GM12891 (cell line): ENCODE measurements at regions not wholly inside any gene's neighbourhood (a gene's known extent, or its start where the extent isn't known, plus 50 kb on each side); places are given as distances from the start of the nearest gene placed in this dataset.

Source experiments
- POLR2A ChIP-seq: IDR thresholded peaks from 2 replicates; pipeline ENCODE4 v1.6.1; 2011; ENCODE audit warnings: low read depth, low read length, control low read depth
- TAF1 ChIP-seq: IDR thresholded peaks from 2 replicates; pipeline ENCODE4 v1.6.1; 2011; ENCODE audit warnings: low read depth, low read length, control low read depth

GRCh38 chr6:23985015-23985414 lies 141.0 kb upstream of the NRSN1 start:
- TF ChIP-seq POLR2A, result no peak
- no peak for TF ChIP-seq TAF1
